ENCODE measurements at regions not wholly inside any gene's neighbourhood (a gene's known extent, or its start where the extent isn't known, plus 50 kb on each side); places are given as distances from the start of the nearest gene placed in this dataset.

GRCh38 chr6:40755749-40756452 lies 168.7 kb upstream of the LRFN2 start:
- TF ChIP-seq CTCF (IDR thresholded peaks at IDR 0.05; ENCODE audit: low read length) (no peak), EZH2 (optimal IDR thresholded peaks at IDR 0.05; ENCODE audit: low read depth, low read length) (no peak), EZH2phosphoT487 (IDR thresholded peaks at IDR 0.05; ENCODE audit: low read length) (no peak)

All from MM.1S (cell line).